SK-N-SH (cell line): ENCODE measurements at regions not wholly inside any gene's neighbourhood (a gene's known extent, or its start where the extent isn't known, plus 50 kb on each side); places are given as distances from the start of the nearest gene placed in this dataset.

Experiments
- CTCF ChIA-PET: fragments of 300-600, 350-600 bp; formaldehyde crosslinking; extraction: SDS; loops from one replicate; lab custom pipeline; 2021; lab: Yijun Ruan, JAX
- POLR2A ChIA-PET: fragments of 350-600 bp; sonication (Branson Sonifier 250); formaldehyde crosslinking; extraction: SDS; loops from one replicate; lab custom pipeline; 2020; ENCODE audit warnings: antibody characterized with exemption, inconsistent platforms; lab: Yijun Ruan, JAX
- DNase-seq: peaks from one replicate; pipeline ENCODE4 v3.0.0; 2012
- H2AFZ ChIP-seq: fragments of 200-600 bp; sonication (generic); 2 replicates; pipeline ENCODE4 v1.8.1; 2016; ENCODE audit warnings: antibody characterized with exemption, mild to moderate bottlenecking, low read depth
- H3F3A ChIP-seq: fragments of 200-600 bp; sonication (generic); replicated peaks from 2 replicates; pipeline ENCODE3; 2016; ENCODE audit warnings: antibody characterized with exemption, mild to moderate bottlenecking; ENCODE audit not compliant: insufficient read depth
- H3K27ac ChIP-seq, 2 experiments: fragments of 200-500 bp in 1 of 2; fragments of 200-600 bp in 1 of 2; sonication (Bioruptor generic) in 1 of 2; sonication (generic), shearing (Covaris generic) in 1 of 2; 2 replicates each; pipeline versions ENCODE4 v1.5.1 to v1.6.1; 2014 to 2016; ENCODE audit warnings: low read depth in 2 of 2, inconsistent platforms in 1 of 2, low read length in 1 of 2, mild to moderate bottlenecking in 1 of 2, mixed read lengths in 1 of 2
- H3K27me3 ChIP-seq: fragments of 200-600 bp; sonication (generic), shearing (Covaris generic); 2 replicates; pipeline ENCODE4 v1.6.1; 2016; ENCODE audit warnings: mixed run types; ENCODE audit not compliant: insufficient read depth
- H3K36me3 ChIP-seq, 2 experiments: fragments of 200-500 bp in 1 of 2; fragments of 200-600 bp in 1 of 2; sonication (Bioruptor generic) in 1 of 2; sonication (generic) in 1 of 2; replicated peaks in 1 of 2; 2 replicates each; pipeline versions ENCODE3 to v1.5.1; 2014 to 2016; ENCODE audit warnings: low read length in 1 of 2, mild to moderate bottlenecking in 1 of 2; ENCODE audit not compliant: insufficient read depth in 2 of 2, control insufficient read depth in 1 of 2
- H3K4me1 ChIP-seq, 2 experiments: fragments of 200-500 bp in 1 of 2; fragments of 200-600 bp in 1 of 2; sonication (Bioruptor generic) in 1 of 2; sonication (generic), shearing (Covaris generic) in 1 of 2; 2 replicates each; pipeline versions ENCODE4 v1.5.1 to v1.6.1; 2014 to 2016; ENCODE audit warnings: low read depth in 1 of 2, low read length in 1 of 2, mixed run types in 1 of 2; ENCODE audit not compliant: insufficient read depth in 2 of 2, control insufficient read depth in 1 of 2
- H3K4me2 ChIP-seq: fragments of 200-600 bp; sonication (generic), shearing (Covaris generic); 2 replicates; pipeline ENCODE4 v1.6.1; 2017; ENCODE audit warnings: mixed run types
- H3K4me3 ChIP-seq, 2 experiments: fragments of 200-500 bp in 1 of 2; fragments of 200-600 bp in 1 of 2; sonication (Bioruptor generic) in 1 of 2; sonication (generic), shearing (Covaris generic) in 1 of 2; 2 replicates each; pipeline versions ENCODE4 v1.5.1 to v1.8.1; 2014 to 2016; ENCODE audit warnings: low read depth in 2 of 2, inconsistent platforms in 1 of 2, low read length in 1 of 2, mild to moderate bottlenecking in 1 of 2, mixed read lengths in 1 of 2, moderate library complexity in 1 of 2
- H3K79me2 ChIP-seq: fragments of 200-600 bp; sonication (generic); 2 replicates; pipeline ENCODE4 v1.8.1; 2017; ENCODE audit warnings: mild to moderate bottlenecking; ENCODE audit not compliant: insufficient read depth
- H3K9ac ChIP-seq: fragments of 200-600 bp; sonication (generic); 2 replicates; pipeline ENCODE4 v1.6.1; 2017; ENCODE audit warnings: mixed run types
- H3K9me2 ChIP-seq: fragments of 200-600 bp; sonication (generic); 2 replicates; pipeline ENCODE4 v1.6.1; 2017; ENCODE audit warnings: mixed run types
- H3K9me3 ChIP-seq: fragments of 200-600 bp; sonication (generic); 2 replicates; pipeline ENCODE4 v1.6.1; 2017; ENCODE audit warnings: mixed run types, mild to moderate bottlenecking, moderate library complexity
- H4K20me1 ChIP-seq: fragments of 200-600 bp; sonication (generic); 2 replicates; pipeline ENCODE4 v1.6.1; 2017; ENCODE audit warnings: mild to moderate bottlenecking, mixed run types; ENCODE audit not compliant: insufficient read depth
- CHD2 ChIP-seq: fragments of 150-350 bp; IDR thresholded peaks from 2 replicates; pipeline ENCODE4 v1.6.1; 2018; ENCODE audit warnings: low read length; ENCODE audit not compliant: partially characterized antibody
- ELF1 ChIP-seq: IDR thresholded peaks from 2 replicates; pipeline ENCODE4 v1.4.0; 2012
- FOXM1 ChIP-seq: IDR thresholded peaks from 2 replicates; pipeline ENCODE4 v1.4.0; 2012; ENCODE audit warnings: low read depth, mild to moderate bottlenecking
- GABPA ChIP-seq: IDR thresholded peaks from 2 replicates; pipeline ENCODE4 v1.4.0; 2012; ENCODE audit warnings: low read depth, mild to moderate bottlenecking
- GATA2 ChIP-seq: sonication (generic); formaldehyde crosslinking; IDR thresholded peaks from 2 replicates; pipeline ENCODE4 v1.5.0; 2020; ENCODE audit warnings: mild to moderate bottlenecking, missing genetic modification reagents
- IRF3 ChIP-seq: fragments of 150-350 bp; IDR thresholded peaks from 2 replicates; pipeline ENCODE4 v1.6.1; 2016; ENCODE audit warnings: mild to moderate bottlenecking, low read depth, low read length
- POLR2AphosphoS5 ChIP-seq: IDR thresholded peaks from 2 replicates; pipeline ENCODE4 v1.6.1; 2012; ENCODE audit warnings: low read depth, low read length
- RCOR1 ChIP-seq: fragments of 150-350 bp; IDR thresholded peaks from 2 replicates; pipeline ENCODE4 v1.6.1; 2017; ENCODE audit warnings: antibody characterized with exemption, low read length
- REST ChIP-seq: IDR thresholded peaks from 2 replicates; pipeline ENCODE4 v1.6.1; 2012; ENCODE audit warnings: mild to moderate bottlenecking, low read depth, low read length, moderate library complexity
- RFX5 ChIP-seq: IDR thresholded peaks from 2 replicates; pipeline ENCODE4 v1.6.1; 2012; ENCODE audit warnings: mild to moderate bottlenecking, improper control_type of control experiment, low read length
- SIN3A ChIP-seq: IDR thresholded peaks from 2 replicates; pipeline ENCODE4 v1.6.1; 2012; ENCODE audit warnings: low read depth, mild to moderate bottlenecking, low read length, moderate library complexity, borderline replicate concordance
- SMC3 ChIP-seq: IDR thresholded peaks from 2 replicates; pipeline ENCODE4 v1.6.1; 2012; ENCODE audit warnings: low read depth, low read length, improper control_type of control experiment
- YY1 ChIP-seq: IDR thresholded peaks from 2 replicates; pipeline ENCODE4 v1.4.0; 2012; ENCODE audit warnings: low read depth, mild to moderate bottlenecking
- WGBS: methylation state at CpG from one replicate; pipeline ENCODE4 v1.1.6; 2017; ENCODE audit warnings: low lambda C conversion rate; 5-methylcytosine and 5-hydroxymethylcytosine counted together
- TF ChIP-seq, protein P1 (sequence below): fragments of 200-600 bp; sonication (generic); IDR thresholded peaks from 2 replicates; pipeline ENCODE4 v1.6.1; 2017; ENCODE audit warnings: antibody characterized with exemption, mild to moderate bottlenecking, moderate library complexity

DNA sequence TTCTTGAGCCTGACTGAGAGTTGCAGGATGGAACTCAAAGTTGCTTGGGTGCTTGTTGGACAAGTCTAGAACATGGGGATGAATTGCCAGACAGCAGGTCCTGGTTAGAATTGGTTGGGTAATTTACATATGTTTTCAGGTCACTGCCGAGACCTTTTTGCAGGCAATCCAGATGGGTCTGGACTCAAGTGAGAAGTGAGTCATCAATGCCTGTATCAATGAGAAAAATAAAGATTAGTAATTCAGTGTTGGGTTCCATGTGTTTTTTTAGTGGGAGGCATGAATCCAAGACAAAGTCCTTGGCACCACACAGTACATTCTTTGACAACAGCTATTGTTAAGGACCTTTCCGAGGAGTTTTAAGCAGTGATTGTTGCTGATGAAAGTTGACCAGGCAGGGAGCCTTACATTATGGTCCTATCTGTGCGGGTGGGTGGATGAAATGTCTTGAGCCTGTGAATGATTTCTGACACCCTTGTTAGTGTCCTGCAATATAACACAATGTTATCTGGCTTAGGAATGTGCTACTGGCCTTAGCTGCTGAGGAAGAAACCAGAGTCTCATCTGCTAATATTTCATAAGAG, 77.7 kb downstream of the CRYGS start:
- H3K4me2 ChIP-seq: no peak overlapping the region
- no peaks in the 10 kb centered on the region for H3K36me3 ChIP-seq
- H3K9ac ChIP-seq: no peak overlapping the region
- H3K4me1 ChIP-seq: peaks cover 0 to 6% of the 10 kb centered on the region in 2 experiments; a peak in 1 of 4 replicates
- CTCF ChIA-PET: interaction anchor here (1.7 kb wide), 1 partner anchor 75 kb away, joined by 6 read pairs; no protein-coding TSS in a partner anchor
- no peaks in the 10 kb centered on the region for H3K9me2 ChIP-seq
- 40% methylated on average over 3 of the region's 3 CpGs for WGBS
- POLR2A ChIA-PET: no interaction called here
- H4K20me1 ChIP-seq: no peaks in the 10 kb centered on the region
- no peaks in the 10 kb centered on the region for H3F3A ChIP-seq
- H2AFZ ChIP-seq: no peak overlapping the region
- DNase-seq: no peak
- H3K79me2 ChIP-seq: no peaks in the 10 kb centered on the region
- H3K9me3 ChIP-seq: no peaks in the 10 kb centered on the region
- H3K27me3 ChIP-seq: peaks cover 8% of the 10 kb centered on the region; the same call in 1 of the 2 replicates
- no peak overlapping the region for H3K4me3 ChIP-seq
- TF ChIP-seq POLR2AphosphoS5 (no peak), SMC3 (no peak), RFX5 (no peak), ELF1 (no peak)
- TF ChIP-seq, all 33 proteins: peak for 0
- no peak overlapping the region for H3K27ac ChIP-seq

DNA sequence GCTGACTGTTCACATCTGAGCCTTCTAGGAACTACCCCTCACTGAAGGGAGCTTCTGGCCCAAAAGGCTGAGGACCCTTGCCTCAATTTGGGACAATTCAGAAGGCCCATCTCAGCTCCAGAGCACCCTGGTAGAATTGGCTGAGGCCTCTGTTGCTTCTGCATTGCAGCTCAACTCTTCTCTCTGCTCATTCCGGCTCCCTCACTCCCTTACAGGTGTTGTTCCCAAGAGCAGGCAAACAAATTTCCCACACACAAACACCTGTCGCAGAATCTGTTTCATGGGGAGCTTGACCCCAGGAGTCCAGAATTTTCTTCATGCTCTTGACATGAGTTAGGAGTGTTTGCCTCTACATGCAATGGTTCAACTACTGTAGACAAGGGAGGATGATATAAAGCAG, 78.7 kb downstream of the CRYGS start:
- ChIA-PET CTCF (interaction anchor here (1.0 to 1.7 kb wide), 2 partner anchors 9 to 76 kb away, joined by 3 to 6 read pairs; no protein-coding TSS in a partner anchor), POLR2A (no interaction called here)
- no peak overlapping the region for H2AFZ ChIP-seq
- peaks cover 8% of the 10 kb centered on the region; the same call in 1 of the 2 replicates for H3K27me3 ChIP-seq
- H3K4me2 ChIP-seq: no peak overlapping the region
- peaks cover 0 to 5% of the 10 kb centered on the region in 2 experiments; a peak in 1 of 4 replicates for H3K4me1 ChIP-seq
- H3K9ac ChIP-seq: no peak overlapping the region
- no peak for DNase-seq
- H3K9me2 ChIP-seq: no peaks in the 10 kb centered on the region
- no peak for TF ChIP-seq RFX5
- TF ChIP-seq YY1: no peak
- TF ChIP-seq FOXM1: no peak
- no peak for TF ChIP-seq CHD2
- no peak for TF ChIP-seq GABPA
- no peak for TF ChIP-seq RCOR1
- H3F3A ChIP-seq: no peaks in the 10 kb centered on the region
- H3K9me3 ChIP-seq: no peaks in the 10 kb centered on the region
- H3K4me3 ChIP-seq: no peak overlapping the region
- WGBS: no CpG with 5 or more reads among the region's 2 CpGs
- H4K20me1 ChIP-seq: no peaks in the 10 kb centered on the region
- no peaks in the 10 kb centered on the region for H3K36me3 ChIP-seq
- no peak overlapping the region for H3K27ac ChIP-seq
- no peaks in the 10 kb centered on the region for H3K79me2 ChIP-seq

- Histone ChIP-seq H3K4me3 (no peak overlapping the region), H3K9me2 (no peaks in the 10 kb centered on the region), H4K20me1 (no peaks in the 10 kb centered on the region), H3K9ac (no peak overlapping the region), H2AFZ (no peak overlapping the region), H3F3A (no peaks in the 10 kb centered on the region), H3K27me3 (peaks cover 8% of the 10 kb centered on the region; the same call in 1 of the 2 replicates), H3K4me2 (no peak overlapping the region), H3K9me3 (no peaks in the 10 kb centered on the region), H3K36me3 (no peaks in the 10 kb centered on the region), H3K4me1 (peaks cover 0 to under 1% of the 10 kb centered on the region in 2 experiments; a peak in 1 of 4 replicates), H3K79me2 (no peaks in the 10 kb centered on the region), H3K27ac (no peak overlapping the region)
- 29% methylated on average over 2 of the region's 3 CpGs for WGBS
- DNase-seq: no peak
- POLR2A ChIA-PET: no interaction called here
- CTCF ChIA-PET: interaction anchor here (1.0 kb wide), 1 partner anchor 10 kb away, joined by 3 read pairs; no protein-coding TSS in a partner anchor
- TF ChIP-seq FOXM1: no peak
- TF ChIP-seq, protein P1, sequence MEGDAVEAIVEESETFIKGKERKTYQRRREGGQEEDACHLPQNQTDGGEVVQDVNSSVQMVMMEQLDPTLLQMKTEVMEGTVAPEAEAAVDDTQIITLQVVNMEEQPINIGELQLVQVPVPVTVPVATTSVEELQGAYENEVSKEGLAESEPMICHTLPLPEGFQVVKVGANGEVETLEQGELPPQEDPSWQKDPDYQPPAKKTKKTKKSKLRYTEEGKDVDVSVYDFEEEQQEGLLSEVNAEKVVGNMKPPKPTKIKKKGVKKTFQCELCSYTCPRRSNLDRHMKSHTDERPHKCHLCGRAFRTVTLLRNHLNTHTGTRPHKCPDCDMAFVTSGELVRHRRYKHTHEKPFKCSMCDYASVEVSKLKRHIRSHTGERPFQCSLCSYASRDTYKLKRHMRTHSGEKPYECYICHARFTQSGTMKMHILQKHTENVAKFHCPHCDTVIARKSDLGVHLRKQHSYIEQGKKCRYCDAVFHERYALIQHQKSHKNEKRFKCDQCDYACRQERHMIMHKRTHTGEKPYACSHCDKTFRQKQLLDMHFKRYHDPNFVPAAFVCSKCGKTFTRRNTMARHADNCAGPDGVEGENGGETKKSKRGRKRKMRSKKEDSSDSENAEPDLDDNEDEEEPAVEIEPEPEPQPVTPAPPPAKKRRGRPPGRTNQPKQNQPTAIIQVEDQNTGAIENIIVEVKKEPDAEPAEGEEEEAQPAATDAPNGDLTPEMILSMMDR: no peak
- TF ChIP-seq SIN3A: no peak
- no peak for TF ChIP-seq REST
- TF ChIP-seq RFX5: no peak
- no peak for TF ChIP-seq GATA2 (CRISPR knock-in tag)
- TF ChIP-seq IRF3: no peak
These were observed 79.6 kb downstream of the CRYGS start for GRCh38 chr3:186464424-186465093.
